GM21526 (cell line): ENCODE measurements at regions not wholly inside any gene's neighbourhood (a gene's known extent, or its start where the extent isn't known, plus 50 kb on each side); places are given as distances from the start of the nearest gene placed in this dataset.

Experiments
- ATAC-seq: cut with Tn5 transposase; IDR thresholded peaks from one replicate; pipeline ENCODE4 v1.9.1; 2021; ENCODE audit warnings: moderate library complexity; ENCODE audit not compliant: unreplicated experiment, low FRiP score

- ATAC-seq = no peak
Observed at GRCh38 chr7:25544254-25544653, 316.0 kb upstream of the NPVF start.

GRCh38 chr7:25545124-25546008 is 317.1 kb upstream of the NPVF start:
- no peak for ATAC-seq

GRCh38 chr7:25546306-25546705 is 318.0 kb upstream of the NPVF start:
- ATAC-seq = no peak

GRCh38 chr7:25549271-25549921 is 321.1 kb upstream of the NPVF start:
- ATAC-seq = no peak

GRCh38 chr7:25550149-25550548 is 321.9 kb upstream of the NPVF start:
- ATAC-seq = no peak

GRCh38 chr7:25552998-25553397 is 324.7 kb upstream of the NPVF start:
- no peak for ATAC-seq

GRCh38 chr7:25553580-25554291 is 325.4 kb upstream of the NPVF start:
- ATAC-seq = no peak

- no peak for ATAC-seq
Observed at GRCh38 chr7:25557379-25557917, 329.2 kb upstream of the NPVF start.

GRCh38 chr7:25557930-25558329 is 329.6 kb upstream of the NPVF start:
- ATAC-seq = no peak

- no peak for ATAC-seq
Observed at GRCh38 chr7:25558605-25559004, 330.3 kb upstream of the NPVF start.

GRCh38 chr7:25559581-25560367 is 331.5 kb upstream of the NPVF start:
- no peak for ATAC-seq

GRCh38 chr7:25562673-25563182 is 334.4 kb upstream of the NPVF start:
- no peak for ATAC-seq

- no peak for ATAC-seq
Observed at GRCh38 chr7:25565002-25565401, 336.7 kb upstream of the NPVF start.

GRCh38 chr7:25565949-25566348 is 337.7 kb upstream of the NPVF start:
- no peak for ATAC-seq

GRCh38 chr7:25567430-25567829 is 339.1 kb upstream of the NPVF start:
- no peak for ATAC-seq

GRCh38 chr7:25569765-25570164 is 341.5 kb upstream of the NPVF start:
- no peak for ATAC-seq

GRCh38 chr7:25572423-25572822 is 344.1 kb upstream of the NPVF start:
- no peak for ATAC-seq

- no peak for ATAC-seq
Observed at GRCh38 chr7:25574828-25575227, 346.5 kb upstream of the NPVF start.

GRCh38 chr7:25575634-25576033 is 347.3 kb upstream of the NPVF start:
- ATAC-seq = no peak
